ENCODE measurements at regions not wholly inside any gene's neighbourhood (a gene's known extent, or its start where the extent isn't known, plus 50 kb on each side); places are given as distances from the start of the nearest gene placed in this dataset.

DNA sequence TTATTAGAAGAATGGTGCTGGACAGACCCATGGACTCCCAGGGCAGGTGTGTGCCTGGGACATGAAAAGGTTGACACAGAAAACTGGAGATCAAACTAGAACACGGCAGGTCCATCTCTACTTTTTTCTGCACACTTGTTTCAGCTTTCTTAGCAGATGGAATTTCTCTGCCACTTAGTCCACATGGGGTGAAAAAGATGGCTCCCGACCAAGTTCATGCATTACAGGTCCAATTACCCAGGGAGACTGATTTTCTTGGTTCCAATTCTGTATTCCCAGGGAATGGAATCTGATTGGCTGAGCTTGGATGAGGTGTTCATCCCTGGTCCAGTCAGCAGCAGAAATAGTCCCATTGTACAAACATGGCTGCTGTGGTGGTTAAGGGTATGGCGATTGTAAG is 238.9 kb upstream of the SRRM4 start:
- DNase-seq (ENCODE audit: extremely low read depth, low read depth) = no peak
- TF ChIP-seq, protein P1, sequence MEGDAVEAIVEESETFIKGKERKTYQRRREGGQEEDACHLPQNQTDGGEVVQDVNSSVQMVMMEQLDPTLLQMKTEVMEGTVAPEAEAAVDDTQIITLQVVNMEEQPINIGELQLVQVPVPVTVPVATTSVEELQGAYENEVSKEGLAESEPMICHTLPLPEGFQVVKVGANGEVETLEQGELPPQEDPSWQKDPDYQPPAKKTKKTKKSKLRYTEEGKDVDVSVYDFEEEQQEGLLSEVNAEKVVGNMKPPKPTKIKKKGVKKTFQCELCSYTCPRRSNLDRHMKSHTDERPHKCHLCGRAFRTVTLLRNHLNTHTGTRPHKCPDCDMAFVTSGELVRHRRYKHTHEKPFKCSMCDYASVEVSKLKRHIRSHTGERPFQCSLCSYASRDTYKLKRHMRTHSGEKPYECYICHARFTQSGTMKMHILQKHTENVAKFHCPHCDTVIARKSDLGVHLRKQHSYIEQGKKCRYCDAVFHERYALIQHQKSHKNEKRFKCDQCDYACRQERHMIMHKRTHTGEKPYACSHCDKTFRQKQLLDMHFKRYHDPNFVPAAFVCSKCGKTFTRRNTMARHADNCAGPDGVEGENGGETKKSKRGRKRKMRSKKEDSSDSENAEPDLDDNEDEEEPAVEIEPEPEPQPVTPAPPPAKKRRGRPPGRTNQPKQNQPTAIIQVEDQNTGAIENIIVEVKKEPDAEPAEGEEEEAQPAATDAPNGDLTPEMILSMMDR (IDR thresholded peaks at IDR 0.05; ENCODE audit: low read depth, low read length) = no peak

DNA sequence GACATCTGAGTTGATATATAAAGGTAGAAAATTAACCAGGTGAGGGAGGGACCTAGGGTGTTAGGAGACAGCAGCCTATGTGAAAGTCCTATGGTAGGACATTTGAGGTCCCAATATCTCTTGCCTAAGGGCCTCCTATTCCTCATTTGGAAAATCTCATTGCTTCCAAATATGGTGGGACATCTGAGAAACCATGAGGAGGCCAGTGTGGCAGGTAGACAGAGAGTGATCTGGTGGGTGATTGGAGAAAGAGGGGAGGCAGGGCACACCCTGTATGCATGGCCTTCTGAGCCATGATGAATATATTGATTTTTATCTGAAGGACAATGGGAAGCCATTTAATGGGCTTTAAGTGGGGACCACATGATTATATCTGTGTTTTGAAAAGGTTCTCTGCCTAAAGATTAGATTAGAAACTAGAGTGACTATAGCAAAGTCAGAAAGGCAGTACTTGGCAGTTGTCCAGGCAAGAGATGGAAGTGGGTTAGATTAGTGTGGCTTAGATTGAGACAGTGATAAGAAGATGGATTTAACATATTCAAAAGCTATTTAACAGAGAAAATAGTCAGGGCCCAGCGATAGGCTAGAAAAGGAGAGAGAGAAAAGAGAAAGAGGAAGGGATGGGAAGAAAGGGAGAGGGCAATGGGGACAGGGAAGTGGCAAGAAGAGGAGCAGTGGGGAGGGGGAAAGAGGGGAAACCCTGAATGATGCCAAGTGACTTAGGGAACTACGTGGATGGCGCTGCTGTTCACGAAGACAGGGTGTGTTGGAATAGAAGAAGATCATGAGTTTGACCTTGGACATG is 237.2 kb upstream of the SRRM4 start:
- no peak for DNase-seq (ENCODE audit: extremely low read depth, low read depth)
- TF ChIP-seq, protein P1 (IDR thresholded peaks at IDR 0.05; ENCODE audit: low read depth, low read length) = no peak

DNA sequence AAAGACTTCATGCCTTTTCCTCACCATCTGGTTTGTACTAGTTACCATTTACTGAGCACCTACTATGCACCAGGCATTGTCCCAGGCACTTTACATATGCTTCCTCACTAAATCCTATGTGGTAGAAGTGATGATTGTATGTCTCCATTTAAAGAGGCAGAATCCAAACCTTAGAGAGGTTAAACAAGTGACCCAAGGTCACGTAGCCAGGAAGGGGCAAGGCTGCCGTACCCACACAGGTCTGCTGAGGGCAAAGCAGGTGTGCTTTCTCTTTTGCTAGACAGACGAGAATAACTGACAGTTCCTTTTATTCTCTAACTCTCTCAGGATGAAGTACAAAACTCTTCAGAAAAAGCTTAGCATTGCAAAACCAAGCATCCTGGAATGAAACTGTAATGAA is 235.2 kb upstream of the SRRM4 start:
- TF ChIP-seq, protein P1 (IDR thresholded peaks at IDR 0.05; ENCODE audit: low read depth, low read length) = no peak
- DNase-seq (ENCODE audit: extremely low read depth, low read depth) = no peak

DNA sequence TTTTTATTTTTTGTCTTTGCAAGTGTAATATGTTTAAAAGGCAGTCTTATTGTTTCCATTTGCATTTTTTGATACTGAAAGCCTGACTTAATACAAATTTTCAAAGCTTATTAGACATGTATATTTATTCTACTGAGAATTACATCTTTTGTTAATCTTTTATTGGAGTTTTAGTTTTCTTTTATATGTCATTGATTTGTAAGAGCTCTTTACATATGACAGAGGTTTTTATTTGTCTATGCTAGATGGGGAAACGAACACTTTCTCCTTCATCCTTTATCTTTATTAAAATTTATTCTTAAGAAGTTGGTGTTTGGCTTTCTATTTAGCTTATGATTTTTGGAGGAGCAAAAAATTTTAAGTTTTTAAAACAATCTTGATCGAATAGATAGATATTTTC is 234.4 kb upstream of the SRRM4 start:
- DNase-seq (ENCODE audit: extremely low read depth, low read depth) = no peak
- TF ChIP-seq, protein P1 (IDR thresholded peaks at IDR 0.05; ENCODE audit: low read depth, low read length) = no peak

DNA sequence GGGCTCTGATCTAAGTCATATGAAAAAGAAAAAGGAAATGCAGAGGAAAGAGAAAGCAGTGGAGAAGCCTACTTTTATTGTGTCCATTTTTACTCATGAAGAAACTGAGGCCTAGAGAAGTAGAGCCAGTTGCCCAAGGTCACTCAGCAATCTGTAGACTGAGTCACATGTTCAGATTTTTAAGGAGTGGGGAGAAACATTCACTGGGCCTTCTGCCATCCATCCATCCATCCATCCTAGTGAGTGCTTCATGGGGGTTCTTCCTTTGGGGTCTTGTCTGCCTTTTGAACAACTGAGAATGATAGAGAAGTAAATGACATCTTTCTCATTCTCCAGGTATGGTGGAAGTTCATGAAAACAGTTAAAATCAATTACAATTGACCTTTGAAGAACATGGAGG is 233.6 kb upstream of the SRRM4 start:
- TF ChIP-seq, protein P1 (IDR thresholded peaks at IDR 0.05; ENCODE audit: low read depth, low read length) = no peak
- no peak for DNase-seq (ENCODE audit: extremely low read depth, low read depth)

DNA sequence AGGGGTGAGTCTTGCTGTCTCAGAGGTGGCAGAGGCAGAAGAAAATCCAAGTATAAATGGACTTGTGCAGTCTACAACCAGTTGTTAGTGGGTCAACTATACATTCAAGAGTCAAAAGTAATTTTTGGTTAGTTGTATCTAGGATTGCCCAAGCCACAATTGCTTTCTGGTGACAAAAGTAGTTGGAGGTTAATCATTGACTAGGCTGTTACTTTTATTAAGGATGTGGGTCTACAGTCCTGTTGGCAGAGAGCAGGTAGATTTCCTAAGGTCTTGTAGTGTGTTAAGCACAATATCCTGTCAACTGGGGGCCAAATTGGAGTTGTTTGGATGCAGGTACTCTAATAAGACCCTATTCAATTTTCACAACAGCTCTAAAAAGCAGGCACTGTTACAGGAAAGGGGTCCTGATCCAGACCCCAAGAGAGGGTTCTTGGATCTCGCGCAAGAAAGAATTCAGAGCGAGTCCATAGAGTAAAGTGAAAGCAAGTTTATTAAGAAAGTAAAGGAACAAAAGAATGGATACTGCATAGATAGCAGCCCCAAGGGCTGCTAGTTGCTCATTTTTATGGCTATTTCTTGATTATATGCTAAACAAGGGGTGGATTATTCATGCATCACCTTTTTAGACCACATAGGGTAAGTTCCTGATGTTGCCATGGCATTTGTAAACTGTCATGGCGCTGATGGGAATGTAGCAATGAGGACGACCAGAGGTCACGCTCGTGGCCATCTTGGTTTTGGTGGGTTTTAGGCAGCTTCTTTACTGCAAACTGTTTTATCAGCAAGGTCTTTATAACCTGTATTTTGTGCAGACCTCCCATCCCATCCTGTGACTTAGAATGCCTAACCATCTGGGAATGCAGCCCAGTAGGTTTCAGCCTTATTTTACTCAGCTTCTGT is 232.6 kb upstream of the SRRM4 start:
- no peak for DNase-seq (ENCODE audit: extremely low read depth, low read depth)
- TF ChIP-seq, protein P1 (IDR thresholded peaks at IDR 0.05; ENCODE audit: low read depth, low read length) = no peak

DNA sequence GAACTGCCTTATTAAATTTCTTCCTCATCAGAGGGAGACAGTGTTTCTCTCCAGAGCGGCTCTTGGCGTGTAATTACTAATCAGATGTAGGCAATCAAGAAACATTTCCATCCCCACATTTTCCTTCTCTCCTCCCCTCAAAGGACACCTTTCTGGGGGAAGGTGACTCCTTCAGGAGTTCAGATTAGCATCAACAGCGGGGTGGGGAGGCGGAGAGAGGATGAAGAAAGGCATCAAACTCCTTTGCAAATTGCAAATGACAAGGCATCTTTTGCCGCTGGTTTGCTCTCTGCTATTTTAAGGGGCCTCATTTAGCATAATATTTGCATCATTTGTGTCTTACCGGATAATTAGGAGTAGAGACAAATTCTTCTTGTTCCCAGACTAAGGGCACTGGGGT is 231.7 kb upstream of the SRRM4 start:
- TF ChIP-seq, protein P1 (IDR thresholded peaks at IDR 0.05; ENCODE audit: low read depth, low read length) = no peak

More for the DNA sequence above, 231.7 kb upstream of the SRRM4 start:
- no peak for DNase-seq (ENCODE audit: extremely low read depth, low read depth)

All from AG09319 (cell line).